ENCODE measurements at regions not wholly inside any gene's neighbourhood (a gene's known extent, or its start where the extent isn't known, plus 50 kb on each side); places are given as distances from the start of the nearest gene placed in this dataset.

DNA sequence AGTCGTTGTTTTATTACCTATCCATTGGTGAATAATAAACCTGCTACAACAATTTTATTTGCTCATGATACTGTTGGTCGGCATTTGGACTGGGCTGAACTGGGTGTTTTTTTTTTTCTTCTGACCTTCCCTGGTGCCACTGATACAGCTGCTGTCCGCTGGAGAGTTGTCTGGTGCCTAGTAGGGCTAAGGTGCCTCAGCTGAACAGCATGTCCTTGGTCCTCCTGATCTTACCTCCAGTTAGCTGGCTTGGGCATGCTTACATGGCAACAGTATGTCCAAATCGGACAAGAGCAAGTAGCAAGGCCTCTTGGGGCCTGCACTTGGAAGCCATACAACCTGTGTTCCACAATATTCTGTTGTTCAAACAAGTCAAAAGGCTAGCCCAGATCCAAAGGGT, 563.4 kb downstream of the BMP2 start:
- Histone ChIP-seq H4K20me1 (ENCODE audit: control insufficient read depth, insufficient read depth, low read length, poor library complexity, severe bottlenecking) (no peaks in the 10 kb centered on the region), H3K4me1 (ENCODE audit: control insufficient read depth in 2 of 2, insufficient read depth in 2 of 2, low read length in 2 of 2) (no peaks in the 10 kb centered on the region), H3K9ac (ENCODE audit: low read length) (no peak overlapping the region), H3K27me3 (replicated peaks in 1 of 4; ENCODE audit: control extremely low read depth in 1 of 4, control insufficient read depth in 3 of 4, insufficient read depth in 4 of 4, low read length in 3 of 4) (no peaks in the 10 kb centered on the region), H3K4me2 (replicated peaks; ENCODE audit: low read depth, low read length, poor library complexity, severe bottlenecking) (no peak overlapping the region), H3K79me2 (ENCODE audit: control insufficient read depth, insufficient read depth, low read length) (no peaks in the 10 kb centered on the region), H3K27ac (ENCODE audit: low read length in 2 of 2) (no peak overlapping the region), H3K36me3 (replicated peaks in 1 of 2; ENCODE audit: control extremely low read depth in 1 of 2, control insufficient read depth in 1 of 2, extremely low read depth in 1 of 2, insufficient read depth in 2 of 2, low read length in 1 of 2) (no peaks in the 10 kb centered on the region), H2AFZ (ENCODE audit: insufficient read depth, low read depth, low read length, poor library complexity, severe bottlenecking) (no peak overlapping the region), H3K4me3 (ENCODE audit: control extremely low read depth in 1 of 5, extremely low read depth in 1 of 5, insufficient read depth in 1 of 5, low read depth in 2 of 5, low read length in 4 of 5) (no peak overlapping the region), H3K9me3 (ENCODE audit: control extremely low read depth in 1 of 3, control insufficient read depth in 2 of 3, insufficient read depth in 1 of 3, low read length in 2 of 3) (no peaks in the 10 kb centered on the region)
- no peaks in the 10 kb centered on the region for H3K4me1 Mint-ChIP-seq
- DNase-seq (no peak), ATAC-seq (ENCODE audit: low read depth) (no peak)
- H3K27ac Mint-ChIP-seq: no peak overlapping the region
- 95% methylated on average over 2 of the region's 4 CpGs for WGBS (ENCODE audit: insufficient coverage)
- no peak overlapping the region for H3K4me3 Mint-ChIP-seq
- ChIA-PET CTCF (no interaction called here), POLR2A (no interaction called here)
- intact Hi-C loops (cut with micrococcal nuclease): no loop called here
- no peaks in the 10 kb centered on the region for H3K27me3 Mint-ChIP-seq
- peaks cover 2% of the 10 kb centered on the region for H3K9me3 Mint-ChIP-seq (ENCODE audit: insufficient read depth)
- TF ChIP-seq EZH2 (IDR thresholded peaks at IDR 0.05; ENCODE audit: borderline replicate concordance, insufficient read depth, low read depth, low read length, poor library complexity, severe bottlenecking): no peak
- TF ChIP-seq, protein P1, sequence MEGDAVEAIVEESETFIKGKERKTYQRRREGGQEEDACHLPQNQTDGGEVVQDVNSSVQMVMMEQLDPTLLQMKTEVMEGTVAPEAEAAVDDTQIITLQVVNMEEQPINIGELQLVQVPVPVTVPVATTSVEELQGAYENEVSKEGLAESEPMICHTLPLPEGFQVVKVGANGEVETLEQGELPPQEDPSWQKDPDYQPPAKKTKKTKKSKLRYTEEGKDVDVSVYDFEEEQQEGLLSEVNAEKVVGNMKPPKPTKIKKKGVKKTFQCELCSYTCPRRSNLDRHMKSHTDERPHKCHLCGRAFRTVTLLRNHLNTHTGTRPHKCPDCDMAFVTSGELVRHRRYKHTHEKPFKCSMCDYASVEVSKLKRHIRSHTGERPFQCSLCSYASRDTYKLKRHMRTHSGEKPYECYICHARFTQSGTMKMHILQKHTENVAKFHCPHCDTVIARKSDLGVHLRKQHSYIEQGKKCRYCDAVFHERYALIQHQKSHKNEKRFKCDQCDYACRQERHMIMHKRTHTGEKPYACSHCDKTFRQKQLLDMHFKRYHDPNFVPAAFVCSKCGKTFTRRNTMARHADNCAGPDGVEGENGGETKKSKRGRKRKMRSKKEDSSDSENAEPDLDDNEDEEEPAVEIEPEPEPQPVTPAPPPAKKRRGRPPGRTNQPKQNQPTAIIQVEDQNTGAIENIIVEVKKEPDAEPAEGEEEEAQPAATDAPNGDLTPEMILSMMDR (IDR thresholded peaks at IDR 0.05): no peak

DNA sequence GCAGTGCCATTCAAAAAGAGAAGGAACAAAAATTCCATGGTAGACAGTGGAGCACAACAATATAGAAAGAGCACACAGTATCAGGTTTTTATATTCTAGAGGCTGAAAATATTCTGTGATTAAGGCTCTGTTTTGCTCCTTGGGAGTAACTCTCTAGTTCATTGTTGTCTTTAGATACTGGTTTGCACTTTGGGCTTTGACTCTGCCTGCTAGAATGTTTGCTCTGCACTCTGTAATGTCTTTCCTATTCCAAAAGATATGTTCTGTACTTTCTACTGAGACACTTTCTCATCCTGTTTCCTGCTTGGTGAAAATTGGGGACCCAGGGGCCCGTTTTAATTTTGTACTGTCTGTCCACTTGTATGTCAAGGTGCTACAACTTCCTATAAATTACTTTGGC, 564.7 kb downstream of the BMP2 start:
- DNase-seq (no peak), ATAC-seq (ENCODE audit: low read depth) (no peak)
- H3K9ac ChIP-seq (ENCODE audit: low read length): no peak overlapping the region
- intact Hi-C loops (cut with micrococcal nuclease): no loop called here
- no peaks in the 10 kb centered on the region for H3K27me3 ChIP-seq (replicated peaks in 1 of 4; ENCODE audit: control extremely low read depth in 1 of 4, control insufficient read depth in 3 of 4, insufficient read depth in 4 of 4, low read length in 3 of 4)
- no peaks in the 10 kb centered on the region for H3K4me1 ChIP-seq (ENCODE audit: control insufficient read depth in 2 of 2, insufficient read depth in 2 of 2, low read length in 2 of 2)
- H3K27me3 Mint-ChIP-seq: no peaks in the 10 kb centered on the region
- H3K36me3 ChIP-seq (replicated peaks in 1 of 2; ENCODE audit: control extremely low read depth in 1 of 2, control insufficient read depth in 1 of 2, extremely low read depth in 1 of 2, insufficient read depth in 2 of 2, low read length in 1 of 2): no peaks in the 10 kb centered on the region
- peaks cover 2% of the 10 kb centered on the region for H3K9me3 Mint-ChIP-seq (ENCODE audit: insufficient read depth)
- no peak overlapping the region for H2AFZ ChIP-seq (ENCODE audit: insufficient read depth, low read depth, low read length, poor library complexity, severe bottlenecking)
- no peak overlapping the region for H3K4me3 ChIP-seq (ENCODE audit: control extremely low read depth in 1 of 5, extremely low read depth in 1 of 5, insufficient read depth in 1 of 5, low read depth in 2 of 5, low read length in 4 of 5)
- no peaks in the 10 kb centered on the region for H3K4me1 Mint-ChIP-seq
- ChIA-PET CTCF (no interaction called here), POLR2A (no interaction called here)
- no peaks in the 10 kb centered on the region for H3K9me3 ChIP-seq (ENCODE audit: control extremely low read depth in 1 of 3, control insufficient read depth in 2 of 3, insufficient read depth in 1 of 3, low read length in 2 of 3)
- 43% methylated on average over 1 of the region's 1 CpG for WGBS (ENCODE audit: insufficient coverage)
- H3K79me2 ChIP-seq (ENCODE audit: control insufficient read depth, insufficient read depth, low read length): no peaks in the 10 kb centered on the region
- H3K4me3 Mint-ChIP-seq: no peak overlapping the region
- TF ChIP-seq, protein P1 (IDR thresholded peaks at IDR 0.05): no peak
- TF ChIP-seq EZH2 (IDR thresholded peaks at IDR 0.05; ENCODE audit: borderline replicate concordance, insufficient read depth, low read depth, low read length, poor library complexity, severe bottlenecking): no peak
- no peaks in the 10 kb centered on the region for H4K20me1 ChIP-seq (ENCODE audit: control insufficient read depth, insufficient read depth, low read length, poor library complexity, severe bottlenecking)
- H3K27ac Mint-ChIP-seq: no peak overlapping the region
- no peak overlapping the region for H3K27ac ChIP-seq (ENCODE audit: low read length in 2 of 2)
- no peak overlapping the region for H3K4me2 ChIP-seq (replicated peaks; ENCODE audit: low read depth, low read length, poor library complexity, severe bottlenecking)

Measured in B cell (primary cell).